NCI-H1092 treated with DMSO at 0.1 percent for 48 hours (cell line): ENCODE measurements at regions not wholly inside any gene's neighbourhood (a gene's known extent, or its start where the extent isn't known, plus 50 kb on each side); places are given as distances from the start of the nearest gene placed in this dataset.

Experiments
- DNase-seq: peaks from one replicate; lab custom pipeline; 2025; lab: John Stamatoyannopoulos, UW

DNA sequence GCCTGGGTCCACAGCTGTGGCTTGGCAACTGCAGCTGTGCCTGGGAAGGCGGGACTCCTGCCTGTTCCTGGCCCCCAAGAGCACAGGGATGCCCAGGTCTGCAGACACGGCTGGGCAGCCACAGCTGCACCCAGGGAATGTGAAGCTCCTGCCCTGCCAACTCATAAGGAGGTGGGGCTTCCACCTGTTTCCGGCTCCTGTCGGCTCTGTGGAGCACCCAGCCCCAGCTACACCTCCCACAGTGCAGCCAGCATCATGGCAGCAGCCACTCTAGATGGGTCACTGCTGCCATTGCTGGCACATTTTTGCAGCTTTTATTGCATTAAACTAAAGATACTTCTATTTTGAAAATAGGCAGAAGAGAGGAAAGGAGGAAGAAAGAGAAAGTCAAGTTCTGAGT lies 207.9 kb downstream of the SAMD5 start:
- DNase-seq = no peak

GRCh38 chr6:147717991-147718390 lies 209.5 kb downstream of the SAMD5 start:
- no peak for DNase-seq

GRCh38 chr6:147722158-147722557 lies 213.7 kb downstream of the SAMD5 start:
- no peak for DNase-seq

DNA sequence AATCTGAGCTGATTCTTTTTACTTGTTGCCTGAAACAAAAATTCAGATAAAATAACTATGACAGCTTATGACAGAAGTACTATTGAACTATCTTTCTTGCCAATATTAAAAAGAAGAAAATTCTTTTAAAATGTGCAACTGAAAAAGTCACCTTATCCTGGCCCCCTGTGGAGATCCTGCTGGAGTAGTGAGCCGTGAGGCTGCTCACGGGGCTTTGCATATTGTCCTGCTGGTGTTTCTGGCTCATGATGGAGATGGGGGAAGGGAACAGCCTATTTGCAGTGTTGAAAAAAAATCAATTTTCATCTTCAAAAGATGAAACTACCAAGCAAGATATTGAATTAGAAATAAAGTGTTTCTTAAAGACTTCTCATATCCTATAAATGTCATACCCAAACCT lies 216.0 kb downstream of the SAMD5 start:
- DNase-seq = no peak

- no peak for DNase-seq
Observed at GRCh38 chr6:147726342-147726741, 217.9 kb downstream of the SAMD5 start.

DNA sequence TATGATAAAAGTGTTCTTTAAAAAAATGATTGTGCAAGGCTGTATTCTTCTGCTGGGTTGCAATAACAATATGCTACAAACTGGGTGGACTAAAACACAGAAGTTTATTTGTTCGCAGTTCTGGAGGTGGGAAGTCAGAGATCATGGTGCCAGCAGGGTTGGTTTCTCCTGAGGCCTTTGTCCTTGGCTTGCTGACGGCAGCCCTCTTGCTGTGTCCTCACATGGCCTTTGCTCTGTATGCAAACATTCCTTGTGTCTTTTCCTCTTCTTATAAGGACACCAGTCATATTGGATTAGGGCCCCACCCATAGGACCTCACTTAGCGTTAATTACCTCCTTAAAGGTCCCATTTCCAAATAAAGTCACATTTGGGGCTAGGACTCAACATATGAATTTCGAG lies 220.4 kb downstream of the SAMD5 start:
- DNase-seq = no peak

DNA sequence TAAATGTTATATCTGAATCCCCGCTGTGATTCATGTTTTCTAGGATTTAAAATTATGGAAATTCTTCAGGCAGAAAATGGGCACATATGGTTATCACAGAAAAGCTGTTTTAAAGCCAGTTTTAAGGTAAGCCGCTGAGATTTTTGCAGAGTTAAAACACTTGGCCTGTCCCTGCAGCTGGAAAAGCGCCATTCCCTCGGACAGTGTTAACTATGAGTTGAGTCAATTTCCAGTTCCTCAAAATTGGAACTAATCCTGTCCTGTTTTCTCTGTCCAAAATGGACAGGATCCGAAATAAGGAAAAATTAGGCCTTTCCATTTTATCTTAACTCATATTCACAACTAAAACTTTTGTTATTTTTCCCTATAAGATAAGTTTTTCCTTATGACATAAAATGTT lies 225.2 kb downstream of the SAMD5 start:
- no peak for DNase-seq

DNA sequence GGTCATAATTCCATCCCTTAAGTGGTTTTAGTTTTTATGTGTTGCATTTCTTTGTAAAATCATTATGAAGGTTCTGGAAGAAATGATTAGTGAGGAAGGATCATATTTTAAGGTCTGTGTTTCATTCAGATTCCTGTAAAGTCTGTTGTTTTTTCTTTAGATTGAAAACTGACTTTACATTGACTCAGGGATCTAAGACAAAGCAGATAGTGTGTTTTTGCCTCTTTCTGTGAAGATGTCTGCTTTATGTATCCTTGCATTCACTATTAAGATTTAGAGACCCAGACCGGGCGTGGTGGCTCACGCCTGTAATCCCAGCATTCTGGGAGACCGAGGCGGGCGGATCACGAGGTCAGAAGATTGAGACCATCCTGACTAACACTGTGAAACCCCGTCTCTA lies 225.7 kb downstream of the SAMD5 start:
- DNase-seq = no peak

DNA sequence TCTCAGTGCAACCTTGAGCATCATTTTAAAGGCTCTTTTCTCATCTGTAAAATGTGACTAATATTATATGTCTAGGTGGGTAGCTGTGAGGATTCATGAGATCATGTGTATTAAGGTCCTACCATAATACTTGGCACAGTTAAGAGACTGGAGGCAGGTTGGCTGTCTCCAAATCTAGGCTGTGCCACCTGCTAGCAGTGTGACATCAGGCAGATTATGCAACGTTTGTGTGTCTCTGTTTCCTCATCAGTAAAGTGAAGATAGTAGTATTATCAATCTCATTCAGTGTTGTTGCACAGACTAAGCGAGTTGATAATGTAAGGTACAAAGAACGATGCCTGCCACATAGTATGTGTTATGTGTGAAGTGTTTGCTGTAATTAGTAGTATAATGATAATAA lies 227.4 kb downstream of the SAMD5 start:
- no peak for DNase-seq

DNA sequence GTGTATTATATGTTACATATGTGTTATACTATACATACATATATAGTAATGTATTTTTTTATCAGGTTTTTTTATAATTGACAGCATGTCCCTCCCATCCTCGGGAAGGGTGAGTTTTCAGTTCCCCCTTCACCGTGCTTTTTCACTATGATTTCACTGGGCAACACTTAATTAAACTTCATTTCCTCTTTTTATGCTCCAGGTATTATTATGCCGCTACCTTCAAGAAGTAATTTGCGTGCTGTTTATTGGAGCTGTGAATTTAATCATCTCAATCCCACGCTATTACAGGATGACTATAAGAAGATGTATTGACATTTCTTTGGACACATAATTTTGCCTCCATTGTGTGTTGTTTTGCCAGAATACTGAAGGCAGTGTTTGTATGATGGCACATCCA lies 228.6 kb downstream of the SAMD5 start:
- DNase-seq = no peak

- DNase-seq = no peak
Observed at GRCh38 chr6:147738099-147738498, 229.6 kb downstream of the SAMD5 start.

DNA sequence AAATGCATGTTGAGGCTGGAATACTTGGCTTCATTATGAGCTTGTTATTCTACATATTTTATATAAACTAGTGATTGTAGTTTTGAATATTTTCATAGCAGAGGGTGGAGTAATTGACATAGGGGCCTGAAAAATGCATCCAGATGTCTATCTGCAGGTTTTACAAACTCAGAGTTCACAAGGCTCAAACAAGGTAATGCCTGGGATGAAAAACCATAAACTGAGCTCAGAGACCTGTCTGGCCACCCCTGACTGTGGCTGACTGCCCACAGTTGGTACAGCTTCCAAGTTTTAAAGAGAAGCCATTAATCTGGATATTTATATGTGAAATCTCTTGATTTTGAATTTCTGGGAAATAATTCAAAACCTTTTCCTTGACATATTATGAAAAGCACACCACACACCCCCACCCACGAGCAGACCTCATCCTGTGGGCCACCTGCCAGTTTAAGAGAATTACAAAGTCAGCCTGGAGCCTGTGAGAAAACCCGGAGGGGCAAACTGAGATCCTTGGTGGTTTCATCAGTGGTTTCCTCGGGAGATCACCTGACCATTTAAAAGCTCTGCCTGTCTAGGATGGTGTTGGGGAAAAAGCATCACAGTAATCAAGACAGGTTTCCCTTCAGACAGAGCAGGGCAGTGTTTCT lies 230.1 kb downstream of the SAMD5 start:
- no peak for DNase-seq

DNA sequence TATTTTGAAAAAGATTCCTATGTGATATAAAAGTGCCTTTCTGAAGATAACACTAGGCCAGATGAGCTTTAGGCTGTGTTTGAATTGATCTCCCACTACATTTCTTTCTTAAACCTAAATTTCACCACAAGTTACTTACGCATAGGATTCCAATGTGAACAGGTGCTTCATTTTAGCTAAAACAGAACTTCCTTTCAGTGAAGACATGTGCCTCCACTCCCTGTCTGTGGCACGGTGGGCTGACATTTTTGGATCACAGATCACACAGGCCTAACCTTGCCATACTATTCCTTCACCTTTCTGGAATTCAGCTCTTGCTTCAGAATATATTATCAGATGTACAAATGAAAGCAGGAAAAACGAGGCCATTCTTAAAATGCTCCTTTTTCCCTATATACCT lies 231.8 kb downstream of the SAMD5 start:
- no peak for DNase-seq

DNA sequence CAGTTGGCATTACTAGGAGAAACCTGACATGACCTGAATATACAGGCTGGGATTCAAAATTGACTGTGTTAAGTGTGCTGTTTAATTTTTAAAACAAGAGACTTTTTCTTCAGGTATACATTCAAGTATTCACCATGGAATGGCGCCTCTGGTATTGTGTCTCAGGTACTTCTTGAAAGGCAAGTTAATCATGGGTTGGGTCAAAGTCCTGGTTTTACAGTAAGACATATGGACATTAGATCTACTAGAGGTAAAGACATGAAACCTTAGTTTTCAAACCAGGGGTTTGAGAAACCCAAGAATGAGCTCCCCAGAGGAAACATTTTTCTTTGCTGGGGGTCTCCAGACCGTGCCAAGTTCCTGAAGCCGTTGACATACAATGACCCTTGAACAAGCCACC lies 232.4 kb downstream of the SAMD5 start:
- DNase-seq = no peak

GRCh38 chr6:147741389-147741788 lies 232.9 kb downstream of the SAMD5 start:
- DNase-seq = no peak

DNA sequence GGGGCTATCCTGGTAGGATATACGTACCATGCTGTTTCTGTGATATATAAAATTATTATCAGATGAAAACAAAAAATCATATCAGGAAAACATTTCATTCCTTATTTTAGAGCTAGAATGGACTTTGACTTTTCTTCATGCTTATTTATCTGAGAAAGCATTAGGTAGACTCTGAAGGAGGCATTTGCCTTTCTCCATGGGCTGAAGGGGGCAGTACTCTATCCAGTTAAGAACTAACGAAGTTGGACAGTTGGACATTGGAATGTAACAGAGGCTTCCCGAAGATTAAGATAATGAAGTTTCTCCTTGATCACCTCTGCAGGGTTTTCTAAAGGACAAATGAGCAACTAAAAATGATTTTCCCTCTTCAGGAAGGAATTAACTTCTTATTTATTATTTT lies 233.9 kb downstream of the SAMD5 start:
- no peak for DNase-seq

DNA sequence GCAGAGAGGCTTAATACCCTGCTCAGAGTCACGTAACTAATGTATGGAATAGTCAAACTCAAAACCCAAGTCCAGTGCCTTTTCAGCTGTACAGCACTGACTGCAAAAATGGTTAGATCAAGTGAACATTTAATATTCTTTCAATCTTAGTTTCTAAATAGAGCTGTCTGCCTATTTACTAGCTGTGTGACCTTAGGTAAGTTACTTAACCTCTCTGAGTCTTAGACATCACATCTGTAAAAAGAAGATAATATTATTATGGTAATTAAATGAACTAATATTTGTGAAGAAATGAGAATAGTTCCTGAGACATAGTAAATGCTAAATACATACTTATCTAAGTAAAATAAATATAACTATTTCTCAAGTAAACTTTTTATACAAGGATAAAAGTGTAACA lies 235.5 kb downstream of the SAMD5 start:
- no peak for DNase-seq

- no peak for DNase-seq
Observed at GRCh38 chr6:147749331-147749730, 240.8 kb downstream of the SAMD5 start.

DNA sequence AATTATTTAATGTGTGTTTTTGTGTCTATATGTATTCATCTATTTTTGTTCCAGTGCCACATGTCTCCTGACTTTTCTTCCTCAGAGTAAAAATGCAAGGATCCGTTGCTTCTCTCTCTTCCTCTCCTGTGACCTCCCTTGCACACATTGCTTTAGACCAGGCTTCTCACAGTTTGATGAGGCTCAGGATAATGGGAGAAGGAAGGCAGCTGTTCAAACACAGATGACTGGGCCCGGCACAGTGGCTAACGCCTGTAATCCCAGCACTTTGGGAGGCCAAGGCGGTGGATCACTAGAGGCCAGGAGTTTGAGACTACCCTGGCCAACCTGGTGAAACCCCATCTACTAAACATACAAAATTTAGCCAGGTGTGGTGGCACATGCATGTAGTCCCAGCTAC lies 241.9 kb downstream of the SAMD5 start:
- no peak for DNase-seq

GRCh38 chr6:147751232-147751631 lies 242.7 kb downstream of the SAMD5 start:
- DNase-seq = no peak

DNA sequence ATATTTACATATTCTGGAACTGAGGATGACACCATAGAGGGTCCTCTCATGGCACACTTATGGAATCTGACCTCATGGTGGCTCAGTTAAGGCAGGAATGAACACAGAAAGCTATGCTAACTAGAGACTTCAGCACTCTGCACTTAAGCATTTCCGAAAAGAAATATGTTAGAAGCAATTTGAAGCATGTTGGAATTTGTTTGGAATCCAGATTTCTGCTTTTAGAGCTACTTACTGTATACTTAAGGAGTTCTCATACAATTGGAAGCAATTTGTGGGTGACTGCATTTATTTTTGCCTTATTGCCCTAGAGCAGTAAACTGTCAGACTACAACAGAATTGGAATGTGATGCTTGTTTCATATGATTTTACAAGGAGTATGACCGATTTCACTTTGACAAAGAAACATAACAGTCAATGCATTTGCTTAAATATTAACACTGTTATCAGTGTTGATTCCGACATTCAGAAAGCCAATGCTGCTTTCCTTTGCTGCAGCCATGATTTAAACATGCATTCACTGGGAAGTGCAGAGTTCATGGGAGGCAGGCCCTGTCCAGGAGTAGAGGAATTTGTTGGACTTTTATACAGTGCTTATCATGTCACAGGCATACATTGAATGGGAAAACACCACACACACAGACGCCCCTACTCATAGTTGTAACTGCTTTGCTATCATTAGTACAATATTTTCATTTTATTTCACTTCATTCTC lies 244.4 kb downstream of the SAMD5 start:
- no peak for DNase-seq

DNA sequence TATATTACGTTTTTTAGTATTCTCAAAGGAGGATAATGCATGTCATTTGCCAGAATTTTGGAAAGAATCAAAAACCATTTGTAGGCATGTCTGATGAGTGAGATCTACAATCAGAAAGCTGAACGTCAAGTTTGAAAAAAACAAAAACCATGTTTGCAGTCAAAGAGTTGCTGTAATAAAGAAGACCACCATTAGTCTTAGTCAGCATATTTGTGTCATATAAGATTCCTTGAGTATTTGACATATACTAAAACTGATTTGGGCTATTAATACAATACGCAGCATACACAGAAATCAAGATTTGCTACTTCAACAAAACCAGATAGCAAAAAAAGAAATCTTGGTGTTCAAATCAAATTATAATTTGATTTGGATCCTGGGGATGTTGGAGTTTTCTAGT lies 247.5 kb downstream of the SAMD5 start:
- DNase-seq = no peak

DNA sequence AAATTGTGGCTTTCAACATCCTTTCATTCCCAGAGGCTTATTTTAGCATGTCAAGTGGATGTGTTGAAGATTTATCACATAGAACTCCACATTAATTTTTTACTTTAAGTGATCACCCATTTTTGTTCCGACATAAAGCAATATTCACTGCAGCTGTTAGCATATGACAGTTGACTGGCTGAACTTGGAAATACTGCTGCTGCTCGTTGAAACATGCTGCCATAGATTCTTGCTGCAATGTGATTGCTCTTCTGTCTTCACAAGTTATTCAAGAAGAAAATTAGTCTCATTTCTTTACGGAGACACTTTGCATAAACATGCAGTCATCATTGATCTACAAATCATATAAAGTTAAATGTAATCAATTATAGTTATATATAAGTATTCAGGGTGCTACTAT lies 248.4 kb downstream of the SAMD5 start:
- no peak for DNase-seq

GRCh38 chr6:147757291-147757690 lies 248.8 kb downstream of the SAMD5 start:
- DNase-seq = no peak
